HG03521 (cell line): ENCODE measurements at regions not wholly inside any gene's neighbourhood (a gene's known extent, or its start where the extent isn't known, plus 50 kb on each side); places are given as distances from the start of the nearest gene placed in this dataset.

Source experiments
- ATAC-seq: cut with Tn5 transposase; IDR thresholded peaks from one replicate; pipeline ENCODE4 v1.9.1; 2021; ENCODE audit warnings: mild to moderate bottlenecking, moderate library complexity; ENCODE audit not compliant: unreplicated experiment

DNA sequence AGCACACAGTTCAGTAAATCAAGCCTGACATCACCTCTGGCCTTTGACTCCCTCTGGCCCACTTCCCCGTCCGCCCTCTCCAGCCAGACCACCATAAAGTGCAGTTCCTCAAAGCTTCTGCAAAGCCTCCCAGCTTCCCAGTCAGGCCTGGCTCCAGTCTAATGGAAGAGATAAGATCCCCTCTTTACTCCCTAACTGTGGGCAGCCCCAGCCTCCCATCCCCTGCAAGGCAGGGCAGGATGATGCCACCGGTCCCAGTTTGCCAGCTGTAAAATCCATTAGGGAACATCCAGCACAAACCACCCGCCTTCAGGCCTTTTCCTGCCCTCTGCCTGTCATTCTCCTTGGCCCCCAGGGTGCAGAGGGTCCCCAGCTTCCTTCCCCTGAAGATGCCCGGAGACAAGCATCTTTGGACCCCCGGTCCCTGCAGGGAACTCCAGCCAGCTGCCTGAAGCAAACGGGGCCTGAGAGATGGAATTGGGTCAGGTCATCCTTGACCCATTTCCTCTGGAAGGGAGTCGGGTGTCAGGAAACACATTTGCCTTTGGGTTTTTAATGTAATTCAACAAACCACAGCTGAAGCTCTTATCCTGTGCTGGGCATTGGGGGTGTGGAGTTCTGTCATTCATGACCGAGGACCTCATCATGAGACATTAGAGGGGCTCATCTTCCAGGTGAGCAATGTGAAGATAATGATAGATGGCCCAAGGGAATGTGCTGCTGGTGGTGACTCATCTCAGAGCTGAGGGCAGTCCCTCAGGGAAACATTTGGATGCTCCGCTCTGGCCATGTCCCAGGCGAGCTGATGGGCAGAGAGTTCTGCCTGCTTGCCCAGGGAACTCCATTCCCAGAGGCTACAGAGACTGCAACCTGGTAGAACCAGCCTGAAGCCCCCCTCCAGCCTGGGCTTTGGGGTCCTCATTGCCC is 93.8 kb upstream of the CLMN start:
- ATAC-seq, result no peak

DNA sequence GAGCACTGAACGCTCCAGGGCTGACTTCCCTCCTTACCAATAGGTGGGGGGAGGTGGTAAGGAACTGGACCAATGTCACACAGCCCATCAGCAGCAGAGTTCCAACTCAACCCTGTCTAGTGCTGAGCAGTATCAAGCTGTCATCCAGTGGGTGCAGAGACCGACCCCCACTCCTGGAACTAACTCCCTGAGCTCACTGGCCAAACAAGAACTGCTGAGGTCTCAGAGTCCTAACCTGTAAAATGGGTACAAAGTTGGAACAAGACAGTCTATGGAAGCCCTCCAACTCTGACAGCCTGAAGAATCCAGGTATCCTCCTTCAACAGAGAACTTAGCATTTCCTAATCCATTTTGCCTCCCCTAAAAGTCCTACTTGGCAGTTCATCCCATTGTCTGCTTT is 91.1 kb upstream of the CLMN start:
- no peak for ATAC-seq

DNA sequence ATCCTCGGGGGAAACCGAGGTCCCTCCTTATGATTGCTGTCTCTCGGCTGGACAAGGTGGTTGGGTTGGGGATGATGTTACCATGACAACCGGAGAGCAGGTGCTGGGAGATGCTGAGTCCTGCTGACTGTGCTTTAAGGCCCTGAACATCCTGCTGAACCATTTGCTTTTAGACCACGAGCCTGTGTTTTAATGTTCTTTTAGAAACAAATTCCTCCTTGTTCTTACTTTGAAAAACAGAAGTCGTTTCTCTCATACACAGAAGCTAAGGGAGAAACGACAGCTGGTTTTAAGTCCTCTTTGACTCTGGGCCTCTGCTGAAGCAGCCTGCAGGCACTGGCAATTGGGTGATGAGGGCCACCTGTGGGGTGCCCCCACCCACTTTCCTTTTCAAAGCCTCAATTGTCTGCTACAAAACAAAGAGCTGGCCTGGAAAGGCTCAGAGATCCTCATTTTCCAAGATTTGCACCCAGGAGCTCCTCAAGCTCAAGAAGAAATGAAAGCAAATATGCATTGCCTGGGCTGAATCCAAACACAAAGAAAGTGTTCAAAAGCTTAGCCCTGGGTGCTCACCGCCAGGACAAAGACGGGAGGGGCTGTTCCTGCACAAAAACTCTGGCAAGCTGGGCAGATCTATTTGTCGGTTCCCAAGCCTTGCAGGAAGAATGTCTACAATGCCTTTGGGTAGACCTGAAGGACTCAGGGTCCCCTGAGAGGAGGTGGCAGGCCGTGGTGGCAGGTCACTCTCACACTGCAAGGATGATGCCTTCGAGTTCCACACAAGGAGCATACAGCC is 90.0 kb upstream of the CLMN start:
- no peak for ATAC-seq

DNA sequence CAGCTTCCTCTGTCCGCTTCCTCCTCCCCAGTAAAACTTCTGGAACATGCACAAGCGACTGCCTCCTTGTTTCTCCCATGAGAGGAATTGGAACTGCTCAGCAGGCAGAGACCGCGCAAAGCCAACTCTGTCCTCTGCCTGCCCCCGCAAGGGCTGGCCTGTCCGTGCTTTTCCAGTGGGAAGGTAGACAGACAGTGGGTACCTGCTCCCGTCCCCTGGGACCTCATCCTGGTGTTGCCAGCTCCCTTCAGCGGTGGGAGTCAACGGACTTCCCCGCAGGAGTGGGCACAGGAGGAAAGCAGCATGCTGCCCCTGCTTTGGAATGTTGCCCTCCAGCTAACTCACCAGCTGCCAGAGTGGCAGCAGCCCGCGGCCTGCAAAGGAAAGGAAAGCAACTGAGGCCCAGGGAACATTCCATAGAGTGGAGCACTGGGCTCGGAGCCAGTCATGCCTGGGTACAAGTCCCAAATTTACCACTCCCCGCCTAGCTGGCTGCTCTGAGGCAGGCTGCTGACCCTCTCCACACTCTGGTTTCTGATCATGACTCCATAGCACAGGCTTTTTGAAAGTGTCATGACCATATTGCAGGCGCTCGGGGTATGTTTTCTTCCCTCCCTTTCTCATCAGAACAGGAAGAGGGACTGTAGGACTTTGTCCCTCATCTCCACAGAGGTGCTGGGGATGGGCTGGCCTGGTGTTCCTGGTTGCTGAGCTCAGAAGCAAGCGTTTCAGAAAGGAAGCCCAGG is 89.2 kb upstream of the CLMN start:
- no peak for ATAC-seq

DNA sequence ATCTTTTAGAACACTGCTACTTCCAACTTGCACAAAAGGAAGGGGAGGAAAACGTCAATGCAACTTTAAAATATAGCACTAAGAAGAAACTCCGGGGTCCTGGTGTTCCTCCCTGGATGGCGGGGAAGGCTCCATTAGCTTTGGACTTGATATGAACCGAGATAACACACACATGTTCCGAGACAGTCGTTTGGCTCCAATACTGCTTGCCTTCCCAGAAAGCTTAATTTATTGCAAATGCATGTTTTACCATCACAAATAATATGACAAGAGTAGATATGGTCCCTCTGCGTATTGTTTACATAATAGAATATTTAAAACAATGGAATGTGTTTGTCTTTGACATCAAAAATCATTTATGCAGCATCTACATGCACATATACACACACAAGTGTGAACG is 87.6 kb upstream of the CLMN start:
- ATAC-seq, result no peak

DNA sequence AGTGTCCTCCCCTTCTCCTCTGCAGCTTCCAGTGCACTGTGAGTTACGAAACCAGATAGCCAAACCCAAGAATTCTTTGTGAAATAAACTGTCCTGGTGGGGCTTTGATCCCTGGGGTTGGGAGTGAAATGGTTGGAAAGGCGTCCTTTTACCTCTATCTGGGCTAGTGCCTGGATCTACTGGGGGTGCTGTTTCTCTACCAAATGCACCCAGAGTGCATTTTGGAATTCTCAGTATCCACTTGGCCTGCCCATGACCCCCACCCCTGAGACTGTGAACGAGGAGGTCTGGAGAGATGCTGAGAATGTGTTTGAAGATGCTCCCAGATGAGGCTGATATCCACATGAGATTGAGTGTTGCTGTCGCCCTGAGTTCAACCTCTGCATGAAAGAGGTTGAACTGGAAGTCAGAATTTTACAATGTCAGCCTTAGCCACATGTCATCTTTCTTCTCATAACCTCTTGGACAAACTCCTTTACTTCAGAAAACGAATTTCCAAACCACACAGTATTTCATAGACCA is 87.1 kb upstream of the CLMN start:
- no peak for ATAC-seq

DNA sequence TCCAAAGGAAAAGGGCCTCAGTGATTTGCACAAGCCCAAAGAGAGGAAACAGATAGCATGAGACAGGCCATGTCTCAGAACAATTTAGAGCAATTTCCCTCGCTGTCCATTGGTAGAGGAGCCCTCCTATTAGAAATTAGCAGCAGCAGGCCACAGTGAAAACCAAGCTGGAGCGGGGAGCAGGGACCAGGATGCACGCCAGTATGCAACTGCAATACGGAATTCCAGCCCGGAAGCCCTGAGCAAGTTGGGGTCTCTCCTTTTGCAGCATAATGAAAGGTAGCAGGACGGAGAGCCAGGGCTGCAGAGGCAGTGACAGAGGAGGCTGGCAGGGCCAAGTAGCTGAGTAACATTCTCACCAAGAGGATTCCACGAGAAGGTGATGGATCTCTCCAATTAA is 84.9 kb upstream of the CLMN start:
- no peak for ATAC-seq

DNA sequence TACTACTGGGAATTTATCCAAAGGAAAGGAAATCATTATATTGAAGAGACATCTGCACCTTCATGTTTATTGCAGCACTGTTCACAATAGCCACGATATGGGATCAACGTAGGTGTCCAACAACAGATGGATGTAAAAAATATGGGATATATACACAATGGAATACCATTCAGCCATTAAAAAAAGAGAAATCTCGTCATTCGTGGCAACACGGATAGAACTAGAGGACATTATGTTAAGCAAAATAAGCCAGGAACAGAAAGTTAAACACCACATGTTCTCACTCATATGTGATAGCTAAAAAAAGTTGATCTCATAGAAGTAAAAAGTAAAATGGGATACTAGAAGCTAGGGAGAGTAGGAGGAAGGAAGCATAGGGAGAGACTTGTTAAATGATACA is 82.9 kb upstream of the CLMN start:
- no peak for ATAC-seq

DNA sequence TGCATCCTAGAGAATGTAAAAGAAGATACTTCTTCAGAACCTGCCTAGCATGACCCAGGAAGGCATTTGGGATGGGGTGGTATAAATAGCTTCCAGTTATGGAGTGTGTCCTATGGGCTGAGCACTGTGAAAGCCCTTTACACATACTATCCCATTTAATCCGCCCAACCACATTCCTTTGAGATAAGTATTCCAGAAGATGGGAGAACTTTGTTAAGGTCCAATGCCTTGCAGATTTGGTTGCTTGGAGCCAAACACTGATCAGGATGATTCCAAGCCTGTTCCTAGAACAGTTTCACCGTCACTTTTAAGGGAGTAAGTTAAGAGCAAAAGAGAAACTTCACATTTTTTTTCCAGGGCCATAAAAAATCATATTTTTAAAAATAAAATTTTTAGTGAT is 82.5 kb upstream of the CLMN start:
- no peak for ATAC-seq

DNA sequence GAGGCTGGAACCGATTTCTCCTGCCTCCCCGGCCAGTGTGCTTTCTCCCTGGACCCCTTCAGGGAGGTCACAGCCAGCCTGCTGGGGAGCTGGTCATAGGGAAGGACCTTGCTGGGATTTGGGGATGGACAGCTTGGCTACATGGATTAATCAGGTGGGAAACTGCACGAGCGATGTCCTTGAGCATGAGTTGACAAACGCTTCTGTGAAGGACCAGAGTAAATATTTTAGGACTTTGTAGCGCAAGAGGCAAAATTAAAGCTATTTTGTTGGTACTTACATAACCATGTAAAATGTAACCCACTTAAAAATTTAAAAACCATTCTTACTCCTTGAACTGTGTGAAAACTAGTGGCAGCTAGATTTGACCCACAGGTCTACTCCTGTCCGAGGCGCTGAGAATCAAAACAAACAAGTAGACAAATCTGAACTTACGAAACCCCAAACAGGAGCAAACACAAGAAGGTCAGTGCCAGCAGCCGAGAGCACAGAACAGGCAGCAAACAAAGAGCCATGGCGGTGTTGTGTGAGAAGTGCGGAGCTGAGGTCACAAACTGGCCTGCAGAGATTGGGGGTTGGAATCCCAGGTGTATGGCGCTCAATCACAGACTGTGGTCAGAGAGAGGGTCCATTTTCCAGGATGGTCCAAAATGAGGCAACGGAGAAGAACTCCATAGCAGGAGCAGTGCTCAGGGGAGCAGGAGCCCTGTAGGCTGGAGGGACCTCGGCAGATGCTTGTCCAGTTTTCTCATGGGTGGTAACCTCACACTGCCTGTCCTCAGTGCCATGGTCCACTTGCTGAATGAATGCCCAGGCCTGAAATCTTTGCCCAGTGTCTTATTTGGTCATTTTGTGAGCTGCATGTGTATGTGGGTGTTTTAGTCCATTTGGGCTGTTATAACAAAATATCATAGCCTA is 79.2 kb upstream of the CLMN start:
- no peak for ATAC-seq

DNA sequence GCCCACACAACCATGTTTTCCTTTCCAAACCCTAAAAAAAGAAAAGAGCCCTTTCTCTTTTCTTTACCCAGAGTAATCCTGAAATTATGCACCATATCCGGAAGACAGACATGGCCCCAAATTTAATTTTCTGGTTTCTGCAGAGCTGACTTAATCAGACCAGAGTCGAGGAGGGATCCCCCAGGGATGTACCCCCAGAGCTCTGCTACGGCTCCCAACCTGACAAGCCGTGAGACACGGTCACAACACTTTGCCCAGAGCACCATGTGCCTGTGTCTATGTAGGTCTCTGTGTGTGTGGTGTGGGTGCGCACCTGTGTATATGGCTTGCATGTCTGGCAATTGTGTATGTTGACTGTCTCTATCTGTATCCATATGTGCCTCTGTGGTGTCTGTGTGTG is 77.6 kb upstream of the CLMN start:
- no peak for ATAC-seq

DNA sequence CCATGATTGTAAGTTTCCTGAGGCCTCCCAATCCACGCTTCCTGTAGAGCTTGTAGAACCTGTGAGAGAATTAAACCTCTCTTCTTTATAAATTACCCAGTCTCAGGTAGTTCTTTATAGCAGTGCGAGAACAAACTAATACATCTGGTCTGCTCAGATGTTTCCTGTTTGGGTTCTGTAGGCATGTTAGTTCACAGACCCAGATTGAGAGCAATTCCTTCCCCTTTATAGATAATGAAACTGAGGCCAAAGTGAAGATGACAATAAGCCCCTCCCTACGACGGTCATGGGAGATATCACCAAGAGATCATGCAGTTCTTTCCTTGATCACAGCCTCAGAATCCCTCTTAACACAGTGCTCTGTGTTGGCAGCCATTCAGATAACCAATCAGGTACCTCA is 76.5 kb upstream of the CLMN start:
- no peak for ATAC-seq

DNA sequence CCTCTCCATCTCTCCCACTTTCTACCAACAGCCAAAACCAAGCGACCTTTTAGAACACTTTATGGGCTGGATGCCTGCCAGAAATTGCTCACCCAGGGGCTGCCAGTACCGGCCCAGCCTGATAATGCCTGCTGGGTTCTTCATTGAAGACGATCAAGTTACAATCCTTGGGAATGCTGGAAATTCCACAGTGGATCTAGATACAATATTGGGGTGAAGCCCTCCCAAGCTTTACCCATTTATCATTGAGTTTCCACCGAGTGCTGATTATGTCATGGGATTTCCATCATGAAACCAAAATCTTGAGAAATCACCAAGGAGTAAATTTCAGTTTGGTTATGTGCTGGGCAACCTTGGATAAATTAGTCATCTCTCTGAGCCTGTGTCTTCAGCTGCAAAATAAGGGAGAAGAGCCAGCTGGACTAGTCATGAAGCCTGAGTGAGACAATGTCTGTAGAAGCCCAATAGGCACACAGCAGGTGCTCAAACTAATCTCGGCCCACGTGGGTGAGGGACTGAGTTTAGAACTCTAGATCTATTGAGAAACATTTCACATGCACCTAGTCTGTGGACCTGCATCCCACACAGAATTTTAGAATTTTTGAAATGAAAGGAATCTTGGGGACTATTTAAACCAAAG is 75.5 kb upstream of the CLMN start:
- no peak for ATAC-seq

DNA sequence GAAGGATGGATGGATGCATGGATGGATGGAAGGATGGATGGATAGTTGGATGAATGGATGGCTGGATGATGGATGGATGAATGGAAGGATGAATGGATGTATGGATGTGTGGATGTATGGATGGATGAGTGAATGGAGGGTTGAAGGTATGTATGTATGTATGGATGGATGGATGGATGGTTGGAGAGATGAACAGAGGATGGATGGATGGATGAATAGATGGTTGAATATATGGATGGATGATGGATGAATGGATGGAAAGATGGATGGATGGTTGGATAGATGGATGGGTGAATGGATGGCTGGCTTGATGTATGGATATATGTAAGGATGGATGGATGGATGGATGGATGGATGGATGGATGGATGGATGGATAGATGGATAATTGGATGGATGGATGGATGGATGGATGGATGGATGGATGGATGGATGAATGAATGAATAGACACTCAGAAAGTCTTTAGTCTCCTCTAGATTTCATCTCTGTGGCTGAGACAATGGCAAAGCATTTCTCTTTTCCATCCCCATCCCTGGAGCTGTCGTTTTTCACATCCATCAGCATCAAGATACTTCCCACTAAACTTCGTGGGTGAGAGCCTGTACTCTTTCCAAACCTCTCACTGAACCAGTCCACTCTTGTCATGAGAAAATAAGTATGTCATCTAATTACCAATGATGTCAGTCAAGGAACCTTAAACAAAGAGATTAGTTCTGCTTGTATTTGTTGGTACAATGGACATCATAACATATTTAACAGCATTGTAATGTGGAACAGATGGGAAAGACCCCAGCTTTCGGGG is 74.8 kb upstream of the CLMN start:
- no peak for ATAC-seq

DNA sequence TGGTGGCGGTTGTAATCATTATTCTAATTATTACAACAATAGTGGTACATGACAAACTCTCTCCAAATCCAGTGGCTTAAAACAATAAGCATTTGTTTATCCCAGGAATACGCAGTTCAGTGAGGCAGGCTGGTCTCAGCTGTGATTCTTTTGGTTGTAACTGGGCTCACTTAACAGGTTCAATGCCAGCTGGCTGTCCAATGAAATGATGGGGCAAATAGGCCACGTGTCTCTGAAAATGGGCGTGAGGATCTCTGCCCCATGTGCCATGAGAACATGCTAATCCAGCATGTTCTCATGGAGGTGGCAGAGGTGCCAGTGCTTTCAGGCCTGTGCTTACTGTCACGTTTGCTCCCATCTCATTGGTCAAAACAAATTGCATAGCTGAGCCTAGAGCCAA is 73.1 kb upstream of the CLMN start:
- no peak for ATAC-seq

DNA sequence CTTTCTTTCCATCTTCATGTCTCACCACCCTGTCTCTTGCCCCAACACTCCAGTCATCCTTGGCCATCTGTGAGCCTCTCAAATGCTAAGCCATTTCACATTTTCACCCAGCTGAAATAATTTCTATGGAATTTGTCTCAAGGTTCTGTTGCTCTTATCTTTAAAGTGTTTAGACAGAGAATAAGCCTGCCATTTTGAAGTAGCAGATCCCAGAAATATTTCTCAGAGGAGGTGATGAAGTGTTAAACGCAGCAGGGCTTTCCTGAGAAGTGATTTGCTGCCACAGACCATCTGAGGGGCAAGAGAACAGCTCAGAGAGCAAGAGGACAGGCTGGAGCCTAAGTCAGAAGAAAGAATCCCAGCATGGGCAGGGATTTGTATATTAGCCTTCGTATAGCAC is 71.6 kb upstream of the CLMN start:
- no peak for ATAC-seq

DNA sequence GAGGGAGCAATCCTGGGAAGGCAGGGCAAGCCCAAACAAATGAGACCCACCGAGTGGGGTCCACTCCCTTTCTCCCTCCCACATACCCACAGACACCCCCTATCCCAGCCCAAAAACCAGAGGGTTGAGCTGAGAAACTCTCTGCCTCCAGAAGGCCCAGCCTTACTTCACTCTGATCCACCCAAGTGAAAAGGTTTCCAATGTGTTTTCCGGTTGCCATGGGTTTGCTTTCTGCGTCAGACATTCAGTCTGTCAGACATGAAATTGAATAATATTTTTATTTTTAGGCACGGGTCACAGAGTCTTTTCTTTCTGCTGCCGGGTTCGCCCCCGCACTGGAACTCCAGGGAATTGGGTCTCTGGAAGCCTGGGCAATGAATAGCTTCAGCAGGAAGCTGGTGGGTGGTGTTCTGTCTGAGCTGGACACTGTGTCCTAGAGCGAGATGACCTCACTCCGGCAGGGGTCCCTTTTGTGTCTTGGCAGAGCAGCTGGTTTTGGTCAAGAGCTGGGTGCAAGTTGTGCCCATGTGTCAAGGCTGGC is 69.8 kb upstream of the CLMN start:
- no peak for ATAC-seq

DNA sequence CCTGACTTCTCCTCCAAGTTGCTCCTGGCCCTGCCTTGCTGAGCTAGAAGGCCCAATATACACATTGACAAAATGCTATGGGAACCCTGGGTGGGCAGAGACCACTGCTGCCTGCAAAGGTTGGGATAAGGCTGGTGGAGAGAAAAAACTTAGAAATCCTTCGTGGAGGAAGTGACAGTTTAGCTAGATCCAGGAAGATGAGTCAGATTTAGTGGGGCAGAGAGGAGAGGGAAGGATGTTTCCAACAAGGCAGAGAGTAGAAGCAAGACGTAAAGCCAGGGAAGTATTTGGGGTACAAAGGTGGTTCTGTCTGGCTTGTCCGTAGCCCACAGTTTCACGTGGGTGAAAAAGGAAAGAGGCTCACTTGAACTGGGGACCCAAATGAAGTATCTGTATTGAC is 69.0 kb upstream of the CLMN start:
- ATAC-seq, result no peak
